Tibial nerve (tissue), 4 donors: ENCODE measurements at regions not wholly inside any gene's neighbourhood (a gene's known extent, or its start where the extent isn't known, plus 50 kb on each side); places are given as distances from the start of the nearest gene placed in this dataset.

Experiments used
- DNase-seq, 2 donors: peaks; one replicate each; pipeline ENCODE4 v3.0.0-alpha.2; 2019; ENCODE audit warnings: low spot score in 2 of 2
- H3K27ac ChIP-seq, 4 donors: fragments of 200-600 bp; sonication (generic) in 3 of 4; one replicate each; pipeline ENCODE4 v1.5.1; 2017 to 2019; ENCODE audit warnings: mild to moderate bottlenecking in 1 of 4
- H3K27me3 ChIP-seq, 2 donors: fragments of 200-600 bp; sonication (generic) in 1 of 2; one replicate each; pipeline versions ENCODE4 v1.5.1 to v1.6.0; 2017 to 2019
- H3K36me3 ChIP-seq, 3 donors: fragments of 200-600 bp; sonication (generic); one replicate each; pipeline ENCODE4 v1.5.1; 2018 to 2019
- H3K4me1 ChIP-seq, 4 donors: fragments of 200-600 bp; sonication (generic) in 3 of 4; one replicate each; pipeline ENCODE4 v1.5.1; 2017 to 2019
- H3K4me3 ChIP-seq, 4 donors: fragments of 200-600 bp; sonication (generic) in 3 of 4; one replicate each; pipeline ENCODE4 v1.5.1; 2017 to 2019; ENCODE audit warnings: mild to moderate bottlenecking in 1 of 4, moderate library complexity in 1 of 4
- H3K9me3 ChIP-seq, 4 donors: fragments of 200-600 bp; sonication (generic) in 3 of 4; one replicate each; pipeline ENCODE4 v1.5.1; 2017 to 2019
- EP300 ChIP-seq, 2 donors: sonication (generic); formaldehyde crosslinking; IDR thresholded peaks; one replicate each; pipeline ENCODE4 v1.6.1; 2017; ENCODE audit warnings: antibody characterized with exemption in 2 of 2, mild to moderate bottlenecking in 1 of 2
- POLR2A ChIP-seq, 2 donors: fragments of 450-650 bp; IDR thresholded peaks; one replicate each; pipeline ENCODE4 v1.6.1; 2017; ENCODE audit warnings: antibody characterized with exemption in 2 of 2, mild to moderate bottlenecking in 2 of 2, moderate library complexity in 2 of 2
- WGBS, 2 donors: methylation state at CpG; one replicate each; pipeline ENCODE4 v1.1.5; 2018; 5-methylcytosine and 5-hydroxymethylcytosine counted together
- TF ChIP-seq, protein P1 (sequence below), 5 experiments: fragments of 200-600 bp in 3 of 5; fragments of 450-650 bp in 2 of 5; sonication (generic) in 3 of 5; IDR thresholded peaks; one replicate each; pipeline ENCODE4 v1.5.1; 2016 to 2019; ENCODE audit warnings: antibody characterized with exemption in 5 of 5, mild to moderate bottlenecking in 3 of 5, moderate library complexity in 2 of 5

DNA sequence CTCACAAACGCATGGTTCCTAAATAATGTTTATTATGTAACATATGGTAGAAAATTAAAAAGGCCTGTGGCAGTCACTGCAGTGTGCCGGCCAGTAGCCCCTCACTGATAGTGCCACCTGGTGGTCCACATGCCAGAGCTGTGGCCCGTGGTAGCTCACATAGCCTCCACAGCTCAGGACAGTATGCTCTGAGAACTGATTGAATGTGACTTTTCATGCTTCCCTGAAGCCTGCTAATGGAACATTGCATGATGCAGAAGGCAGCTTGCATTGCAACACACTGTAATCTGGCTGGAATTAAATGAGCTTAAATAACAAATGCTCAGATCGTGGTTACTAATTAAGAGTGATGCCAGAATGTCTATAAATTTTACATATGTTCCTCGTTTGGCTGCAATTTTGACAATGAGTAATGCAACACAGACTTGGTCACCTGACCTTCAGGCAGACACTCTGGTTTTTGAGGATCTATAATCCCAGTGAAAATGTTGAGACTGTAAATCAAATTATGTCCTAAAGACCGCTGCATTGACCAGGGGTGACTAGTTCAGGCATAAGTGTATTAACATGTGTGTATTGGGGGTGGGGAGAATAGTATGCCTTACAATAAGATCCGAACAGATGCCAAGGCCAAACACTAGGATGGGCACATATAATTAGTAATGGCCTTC lies 566.4 kb downstream of the METTL15 start:
- Histone ChIP-seq H3K9me3 (no peaks in the 10 kb centered on the region), H3K27ac (no peak overlapping the region), H3K4me3 (no peak overlapping the region), H3K36me3 (no peaks in the 10 kb centered on the region), H3K4me1 (no peaks in the 10 kb centered on the region), H3K27me3 (no peaks in the 10 kb centered on the region)
- 49 to 56% methylated on average over 7 of the region's 7 CpGs for WGBS, 2 donors
- no peak for DNase-seq
- TF ChIP-seq POLR2A (IDR thresholded peaks at IDR 0.05) = no peak
- no peak for TF ChIP-seq EP300 (IDR thresholded peaks at IDR 0.05)
- TF ChIP-seq, protein P1, sequence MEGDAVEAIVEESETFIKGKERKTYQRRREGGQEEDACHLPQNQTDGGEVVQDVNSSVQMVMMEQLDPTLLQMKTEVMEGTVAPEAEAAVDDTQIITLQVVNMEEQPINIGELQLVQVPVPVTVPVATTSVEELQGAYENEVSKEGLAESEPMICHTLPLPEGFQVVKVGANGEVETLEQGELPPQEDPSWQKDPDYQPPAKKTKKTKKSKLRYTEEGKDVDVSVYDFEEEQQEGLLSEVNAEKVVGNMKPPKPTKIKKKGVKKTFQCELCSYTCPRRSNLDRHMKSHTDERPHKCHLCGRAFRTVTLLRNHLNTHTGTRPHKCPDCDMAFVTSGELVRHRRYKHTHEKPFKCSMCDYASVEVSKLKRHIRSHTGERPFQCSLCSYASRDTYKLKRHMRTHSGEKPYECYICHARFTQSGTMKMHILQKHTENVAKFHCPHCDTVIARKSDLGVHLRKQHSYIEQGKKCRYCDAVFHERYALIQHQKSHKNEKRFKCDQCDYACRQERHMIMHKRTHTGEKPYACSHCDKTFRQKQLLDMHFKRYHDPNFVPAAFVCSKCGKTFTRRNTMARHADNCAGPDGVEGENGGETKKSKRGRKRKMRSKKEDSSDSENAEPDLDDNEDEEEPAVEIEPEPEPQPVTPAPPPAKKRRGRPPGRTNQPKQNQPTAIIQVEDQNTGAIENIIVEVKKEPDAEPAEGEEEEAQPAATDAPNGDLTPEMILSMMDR (IDR thresholded peaks at IDR 0.05) = no peak

DNA sequence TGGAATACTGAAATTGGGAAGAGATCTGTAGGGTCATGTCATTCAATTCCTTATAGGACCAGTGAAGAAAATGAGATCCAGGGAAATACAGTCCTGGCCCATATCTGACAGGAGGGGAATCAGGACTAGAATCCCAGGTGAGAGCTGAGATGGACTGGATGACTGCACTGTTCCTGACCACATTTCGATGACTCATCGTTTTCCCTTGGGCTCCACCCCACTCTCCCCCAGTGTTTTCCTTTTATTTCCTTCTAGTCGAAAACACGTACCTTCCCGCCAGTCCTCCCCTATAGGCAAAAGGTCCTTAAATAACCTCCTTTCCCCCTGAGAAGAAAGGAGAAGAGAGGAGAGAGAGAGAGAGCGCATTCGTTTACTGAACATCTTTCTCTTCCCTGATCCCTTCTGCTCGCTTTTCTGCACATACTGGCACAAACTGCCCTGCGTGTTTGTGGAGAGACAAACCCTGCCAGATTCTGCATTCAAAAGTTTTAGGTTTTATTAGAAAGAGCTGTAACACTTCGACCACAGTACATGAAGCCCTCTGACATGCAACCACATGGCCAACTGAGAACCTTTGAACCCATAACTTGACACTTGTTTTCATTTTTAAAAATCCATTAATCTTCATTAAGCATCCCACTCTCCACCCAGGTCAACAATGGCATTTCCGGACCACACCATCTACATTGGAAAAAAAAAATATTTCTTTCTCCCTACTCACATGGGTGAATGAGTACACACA lies 565.7 kb downstream of the METTL15 start:
- 67 to 72% methylated on average over 11 of the region's 11 CpGs for WGBS, 2 donors
- Histone ChIP-seq H3K9me3 (no peaks in the 10 kb centered on the region), H3K36me3 (no peaks in the 10 kb centered on the region), H3K27me3 (no peaks in the 10 kb centered on the region), H3K4me3 (no peak overlapping the region), H3K4me1 (no peaks in the 10 kb centered on the region), H3K27ac (no peak overlapping the region)
- DNase-seq = no peak
- TF ChIP-seq, protein P1 (IDR thresholded peaks at IDR 0.05) = no peak
- no peak for TF ChIP-seq POLR2A (IDR thresholded peaks at IDR 0.05)
- TF ChIP-seq EP300 (IDR thresholded peaks at IDR 0.05) = no peak

DNA sequence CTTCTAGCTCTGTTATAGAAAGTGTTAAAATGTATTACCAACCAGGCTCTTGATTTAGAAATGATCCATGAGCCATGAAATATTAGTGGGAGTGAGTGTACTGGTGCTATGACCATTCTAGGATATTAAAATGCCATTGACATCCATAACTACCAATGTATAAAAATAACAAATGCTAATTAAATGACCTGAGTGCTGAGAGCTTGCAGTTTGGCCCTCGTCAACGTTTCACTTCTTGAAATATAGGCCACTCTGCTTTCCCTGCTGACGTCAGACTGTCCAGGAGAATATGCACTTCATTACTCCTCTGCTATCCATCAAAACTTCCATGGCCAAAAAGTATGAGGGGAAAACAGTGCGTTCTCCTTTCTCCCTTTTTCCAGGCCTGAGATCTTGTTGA lies 563.1 kb downstream of the METTL15 start:
- WGBS, 2 donors = 70 to 73% methylated on average over 4 of the region's 4 CpGs

DNA sequence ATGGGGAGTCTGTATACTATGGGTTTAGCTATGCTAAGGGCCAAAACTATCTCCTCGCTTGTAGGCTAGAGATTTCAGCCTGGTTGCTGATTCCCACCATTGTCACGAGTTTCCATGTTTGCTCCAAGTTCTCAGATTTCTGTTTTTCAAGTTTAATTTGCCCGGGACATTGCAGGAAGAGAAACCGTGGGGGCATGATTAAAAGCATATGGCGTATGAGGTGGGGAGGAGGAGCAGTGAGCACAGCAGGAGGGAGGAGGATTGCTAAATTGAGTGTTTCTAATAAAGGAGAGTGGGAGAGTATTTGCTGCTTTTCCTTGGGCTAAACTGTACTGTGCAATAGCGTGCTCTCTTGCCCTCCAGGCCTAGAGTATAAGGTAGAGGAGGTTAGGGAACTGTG lies 558.4 kb downstream of the METTL15 start:
- no peak for DNase-seq
- 67 to 68% methylated on average over 6 of the region's 6 CpGs for WGBS, 2 donors
- no peaks in the 10 kb centered on the region for H3K9me3 ChIP-seq
- no peaks in the 10 kb centered on the region for H3K27me3 ChIP-seq
- no peak overlapping the region for H3K4me3 ChIP-seq
- TF ChIP-seq, protein P1 (IDR thresholded peaks at IDR 0.05) = no peak
- TF ChIP-seq EP300 (IDR thresholded peaks at IDR 0.05) (no peak), POLR2A (IDR thresholded peaks at IDR 0.05) (no peak)
- H3K36me3 ChIP-seq = no peaks in the 10 kb centered on the region
- no peak overlapping the region for H3K27ac ChIP-seq
- H3K4me1 ChIP-seq = no peaks in the 10 kb centered on the region

More for the DNA sequence above, 563.1 kb downstream of the METTL15 start:
- H3K4me3 ChIP-seq = no peak overlapping the region
- no peak overlapping the region for H3K27ac ChIP-seq
- H3K9me3 ChIP-seq = no peaks in the 10 kb centered on the region
- H3K4me1 ChIP-seq = no peaks in the 10 kb centered on the region
- no peak for DNase-seq
- TF ChIP-seq EP300 (IDR thresholded peaks at IDR 0.05) = no peak
- TF ChIP-seq, protein P1 (IDR thresholded peaks at IDR 0.05) = no peak
- TF ChIP-seq POLR2A (IDR thresholded peaks at IDR 0.05) = no peak
- no peaks in the 10 kb centered on the region for H3K27me3 ChIP-seq
- no peaks in the 10 kb centered on the region for H3K36me3 ChIP-seq

DNA sequence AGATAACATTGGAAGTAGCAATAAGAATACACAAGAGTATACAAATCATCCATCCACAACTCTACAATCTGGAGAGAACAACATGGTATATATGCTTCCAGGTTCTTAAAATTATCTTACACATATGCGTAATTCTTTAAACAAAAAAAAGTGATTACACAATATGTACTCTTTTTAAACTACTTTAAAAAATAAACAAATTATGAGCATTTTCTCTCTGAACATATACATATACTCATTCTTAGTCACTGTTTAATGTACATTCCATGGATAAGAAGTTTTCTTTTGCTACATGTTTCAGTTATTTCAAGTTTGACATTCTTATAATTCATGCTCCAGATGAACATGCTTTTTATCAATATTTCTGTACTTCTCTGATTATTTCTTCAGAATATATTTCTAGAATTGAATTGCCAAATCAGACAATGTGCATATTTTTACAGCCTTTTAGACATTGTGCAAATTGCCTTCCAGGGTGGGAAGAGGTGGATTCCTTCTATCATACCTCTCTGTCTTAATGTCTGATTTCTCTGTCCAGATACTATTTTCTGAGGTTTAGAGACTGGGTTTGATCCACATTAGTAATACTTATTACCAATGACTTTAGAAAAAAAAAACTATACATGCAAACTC lies 551.6 kb downstream of the METTL15 start:
- DNase-seq = no peak
- Histone ChIP-seq H3K36me3 (no peaks in the 10 kb centered on the region), H3K4me3 (no peak overlapping the region), H3K4me1 (no peaks in the 10 kb centered on the region), H3K27ac (no peak overlapping the region), H3K27me3 (no peaks in the 10 kb centered on the region), H3K9me3 (no peaks in the 10 kb centered on the region)
- TF ChIP-seq, protein P1 (IDR thresholded peaks at IDR 0.05) = no peak
- TF ChIP-seq POLR2A (IDR thresholded peaks at IDR 0.05) (no peak), EP300 (IDR thresholded peaks at IDR 0.05) (no peak)
- 95 to 96% methylated on average over 1 of the region's 1 CpG for WGBS, 2 donors
